Fibroblast of upper back skin (primary cell): ENCODE measurements at regions not wholly inside any gene's neighbourhood (a gene's known extent, or its start where the extent isn't known, plus 50 kb on each side); places are given as distances from the start of the nearest gene placed in this dataset.
"Not testable (repeated sequence)": the region's sequence is repeated elsewhere in the genome, so short reads cannot be mapped to it uniquely, and the experiment has no call there.

ENCODE experiments used
- DNase-seq: peaks from one replicate; pipeline ENCODE4 v3.0.0-alpha.2; 2013

- DNase-seq, result no peak
Observed at GRCh38 chr9:96130970-96131369, 171.0 kb downstream of the HSD17B3 start.

GRCh38 chr9:96129747-96130146, 172.2 kb downstream of the HSD17B3 start:
- no peak for DNase-seq

GRCh38 chr9:96128880-96129279, 173.1 kb downstream of the HSD17B3 start:
- no peak for DNase-seq

DNA sequence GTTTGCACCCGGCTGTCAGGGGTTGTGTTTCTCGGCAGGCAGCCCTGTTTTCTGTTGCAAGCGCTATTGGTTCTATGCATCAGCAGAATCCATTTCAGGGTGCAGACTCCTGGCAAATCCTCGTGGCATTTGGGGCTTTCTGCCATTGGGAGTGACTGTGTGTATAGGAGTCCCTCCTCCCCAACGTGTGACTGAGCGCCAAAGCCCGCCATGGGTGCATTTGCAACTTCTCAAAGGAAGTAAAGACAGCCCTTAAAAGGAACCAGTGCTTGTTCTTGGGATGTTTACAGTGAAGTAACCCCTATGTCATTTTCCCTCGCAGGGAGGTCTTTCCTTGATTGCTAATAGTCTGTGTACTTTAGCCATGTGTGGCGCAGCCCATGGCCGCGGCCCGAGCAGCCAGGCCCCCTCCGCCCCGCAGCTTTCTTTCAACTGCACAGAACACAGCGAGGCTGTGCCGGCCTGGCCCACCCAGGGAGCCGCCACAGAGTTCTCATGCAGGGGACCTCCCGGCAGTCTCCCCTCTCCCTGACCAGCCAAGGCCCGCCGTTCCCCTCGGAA, 175.6 kb downstream of the HSD17B3 start:
- peak; percentile 48 for DNase-seq

DNA sequence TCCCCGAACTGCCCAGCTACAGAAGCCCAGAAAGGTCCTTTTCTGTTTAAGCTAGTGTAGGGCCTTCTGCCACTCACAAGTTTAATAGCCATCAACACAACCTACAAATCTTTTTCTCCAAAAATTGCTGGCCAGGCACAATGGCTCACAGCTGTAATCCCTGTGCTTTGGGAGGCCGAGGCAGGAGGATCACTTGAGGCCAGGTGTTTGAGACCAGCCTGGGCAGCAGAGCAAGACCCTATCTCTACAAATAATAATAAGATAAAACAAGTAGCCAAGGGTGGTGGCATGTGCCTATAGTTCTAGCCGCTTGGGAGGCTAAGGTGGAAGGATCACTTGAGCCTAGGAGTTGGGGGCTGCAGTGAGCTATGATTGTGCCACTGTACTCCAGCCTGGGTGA, 176.4 kb downstream of the HSD17B3 start:
- no peak for DNase-seq

- DNase-seq, result peak; percentile 84
Observed at GRCh38 chr9:96122751-96123150, 179.2 kb downstream of the HSD17B3 start.

- DNase-seq, result no peak
Observed at GRCh38 chr9:96122282-96122681, 179.7 kb downstream of the HSD17B3 start.

GRCh38 chr9:96121136-96121535, 180.8 kb downstream of the HSD17B3 start:
- peak; percentile 73 for DNase-seq

DNA sequence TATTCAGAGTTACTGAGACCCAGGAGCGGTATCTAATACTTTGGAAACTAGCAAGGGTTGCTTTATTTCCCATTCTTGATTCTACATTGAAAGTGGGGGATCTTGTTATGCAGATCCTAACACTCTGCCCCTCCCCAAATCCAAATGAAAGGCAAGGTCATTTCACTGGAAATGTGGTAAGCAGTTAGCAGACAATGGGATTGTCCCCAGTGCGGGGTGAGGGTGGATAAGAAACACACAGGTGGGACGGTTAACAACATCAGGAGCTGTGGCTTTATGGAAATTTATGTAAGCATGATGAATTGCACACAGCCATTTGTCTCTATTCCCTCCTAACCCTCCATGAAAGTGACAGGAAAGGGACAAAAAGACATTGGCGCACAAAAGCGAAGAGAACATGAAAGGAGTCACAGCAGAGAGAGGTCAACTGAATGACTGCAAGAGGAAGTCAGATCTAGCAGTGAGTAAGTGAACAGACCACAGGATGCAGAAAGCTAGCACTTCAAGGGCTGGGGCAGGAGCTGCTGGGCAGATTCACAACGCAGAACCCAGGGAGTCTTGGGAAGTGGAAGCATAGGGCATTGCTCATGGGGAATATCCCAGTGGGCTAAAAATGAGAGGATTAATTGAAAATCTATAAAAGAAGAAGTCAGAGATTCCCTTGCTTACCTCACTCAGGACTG, 184.4 kb downstream of the HSD17B3 start:
- DNase-seq, result no peak

GRCh38 chr9:96116275-96117064, 185.5 kb downstream of the HSD17B3 start:
- DNase-seq, result no peak

DNA sequence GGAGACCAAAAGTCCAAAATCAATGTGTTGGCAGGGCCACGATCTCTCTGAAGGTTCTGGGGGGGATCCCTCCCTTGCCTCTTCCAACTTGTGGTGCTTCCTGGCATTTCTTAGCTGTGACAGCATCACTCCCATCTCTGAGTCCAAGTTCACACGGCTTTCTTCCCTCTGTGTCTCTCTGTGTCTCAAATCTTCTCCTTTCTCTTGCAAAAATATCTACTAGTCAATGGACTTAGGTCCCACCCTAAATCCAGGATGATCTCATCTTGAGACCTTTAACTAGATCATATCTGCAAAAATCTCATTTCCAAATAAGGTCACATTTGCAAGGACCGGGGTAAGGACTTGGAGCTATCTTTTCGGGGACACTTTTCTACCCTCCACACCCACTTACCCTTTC, 186.1 kb downstream of the HSD17B3 start:
- DNase-seq, result no peak

DNA sequence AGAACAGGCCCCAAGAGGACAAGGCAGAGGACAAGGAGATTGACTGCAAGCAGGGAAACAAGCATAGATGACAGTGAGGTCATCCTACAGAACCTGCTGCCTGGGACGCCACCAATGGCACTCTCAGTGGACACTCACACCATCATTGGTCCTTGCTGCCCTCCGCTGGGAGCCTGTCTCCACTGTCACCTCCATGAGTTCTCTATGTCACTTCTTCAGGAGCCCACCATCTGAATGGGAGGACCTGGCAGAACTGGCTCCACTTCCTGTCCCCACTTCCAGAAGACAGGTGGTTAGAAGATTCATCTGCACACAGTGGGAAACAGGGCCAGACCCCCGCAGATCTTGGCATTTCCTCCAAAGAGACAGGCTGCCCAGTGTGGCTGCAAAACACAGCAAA, 188.9 kb downstream of the HSD17B3 start:
- no peak for DNase-seq

DNA sequence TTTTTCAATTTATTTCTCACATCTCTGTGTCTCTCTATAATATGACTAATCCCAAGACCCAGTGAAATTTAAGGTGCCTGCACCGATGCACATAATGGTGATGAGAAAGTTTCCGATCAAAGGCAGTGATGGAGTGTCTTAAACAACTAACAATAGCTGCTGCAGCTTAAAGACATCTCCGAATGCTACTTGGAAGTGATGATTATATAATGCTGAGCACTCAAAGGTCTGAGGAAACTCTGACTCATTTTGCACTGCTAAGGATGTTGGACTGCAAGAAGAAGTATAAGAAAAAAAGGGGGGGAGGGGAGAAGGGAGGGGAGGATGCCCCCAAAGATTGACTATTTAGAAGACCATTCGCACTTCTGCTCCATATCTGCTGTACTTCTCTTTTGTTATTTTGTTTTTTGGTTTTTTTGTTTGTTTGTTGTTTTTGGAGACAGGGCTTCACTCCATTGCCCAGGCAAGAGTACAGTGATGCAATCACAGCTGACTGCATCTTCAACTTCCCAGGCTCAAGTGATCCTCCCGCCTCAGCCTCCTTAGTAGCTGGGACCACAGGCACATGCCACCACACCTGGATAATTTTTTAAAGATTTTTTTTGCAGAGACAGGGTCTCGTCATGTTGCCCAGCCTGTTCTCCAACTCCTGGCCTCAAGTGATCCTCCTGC, 192.2 kb downstream of the HSD17B3 start:
- peak; percentile 69 for DNase-seq

DNA sequence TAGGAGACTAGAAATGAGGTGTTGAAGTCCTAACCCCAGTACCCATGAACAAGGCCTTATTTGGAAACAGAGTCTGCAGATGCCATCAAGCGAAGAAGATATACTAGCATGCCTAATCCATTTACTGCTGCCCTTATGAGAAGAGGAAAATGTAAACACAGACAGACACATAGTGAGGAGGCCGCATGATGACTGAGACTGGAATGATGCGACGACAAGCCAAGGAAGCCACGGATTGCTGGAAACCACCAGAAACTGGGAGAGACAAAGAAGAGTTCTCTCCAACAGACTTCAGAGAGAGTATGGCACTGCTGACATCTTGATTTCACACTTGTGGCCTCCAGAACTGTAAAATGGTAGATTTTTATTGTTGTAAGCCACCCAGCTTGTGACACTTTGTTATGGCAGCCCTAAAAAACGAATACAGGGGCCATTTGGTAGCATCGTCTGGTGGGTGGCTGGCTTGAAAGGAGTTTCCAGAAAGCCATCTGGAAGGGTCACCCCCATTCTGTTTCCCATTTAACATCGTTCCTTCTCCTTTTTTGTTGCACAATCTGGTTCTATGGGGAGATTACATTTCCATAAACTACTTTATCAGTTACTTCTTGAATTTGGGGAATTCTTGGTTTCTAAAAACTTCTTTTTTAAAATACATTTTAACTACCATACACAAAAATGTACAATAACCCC, 193.1 kb downstream of the HSD17B3 start:
- peak; percentile 71 for DNase-seq

GRCh38 chr9:96107436-96107835, 194.5 kb downstream of the HSD17B3 start:
- DNase-seq, result no peak

GRCh38 chr9:96100385-96101300, 201.3 kb downstream of the HSD17B3 start:
- DNase-seq, result peak; percentile 40

- DNase-seq, result not testable (repeated sequence)
Observed at GRCh38 chr9:96090630-96091029, 211.3 kb downstream of the HSD17B3 start.

- DNase-seq, result no peak
Observed at GRCh38 chr9:96089452-96090085, 212.4 kb downstream of the HSD17B3 start.

- no peak for DNase-seq
Observed at GRCh38 chr9:96088510-96088909, 213.0 kb downstream of the ERCC6L2 start.

GRCh38 chr9:96087669-96088299, 212.3 kb downstream of the ERCC6L2 start:
- no peak for DNase-seq
